ENCODE measurements at regions not wholly inside any gene's neighbourhood (a gene's known extent, or its start where the extent isn't known, plus 50 kb on each side); places are given as distances from the start of the nearest gene placed in this dataset.

GRCh38 chr1:239979456-239979855 lies 112.2 kb upstream of the FMN2 start:
- no peak for DNase-seq
- H3K27ac ChIP-seq (ENCODE audit: low read depth in 1 of 2, low read length in 2 of 2), result no peak overlapping the region
- no peaks in the 10 kb centered on the region for H3K27me3 ChIP-seq (ENCODE audit: control insufficient read depth in 1 of 2, insufficient read depth in 2 of 2, low read length in 2 of 2)
- Mint-ChIP-seq H3K27ac (no peak overlapping the region), H3K4me1 (ENCODE audit: low read depth) (no peaks in the 10 kb centered on the region), H3K27me3 (peaks cover 4% of the 10 kb centered on the region), H3K9me3 (peaks cover 29% of the 10 kb centered on the region), H3K4me3 (no peak overlapping the region), H3K36me3 (ENCODE audit: low read depth) (peaks cover 3% of the 10 kb centered on the region)
- POLR2A ChIA-PET, result no interaction called here
- no peak overlapping the region for H3K4me3 ChIP-seq (ENCODE audit: low read length)
- TF ChIP-seq CTCF (IDR thresholded peaks at IDR 0.05), result no peak
- peaks cover 20% of the 10 kb centered on the region in 2 experiments for H3K9me3 ChIP-seq (ENCODE audit: control insufficient read depth in 1 of 2, insufficient read depth in 1 of 2, low read length in 2 of 2)
- no peaks in the 10 kb centered on the region for H3K4me1 ChIP-seq (ENCODE audit: insufficient read depth, low read length)
- H3K36me3 ChIP-seq (ENCODE audit: insufficient read depth, low read length), result no peaks in the 10 kb centered on the region
- intact Hi-C loops (cut with DNase I, micrococcal nuclease), result loop anchor here (5.0 kb wide), 1 partner anchor 1727 kb away; no protein-coding TSS in a partner anchor
- CTCF ChIA-PET, result no interaction called here
- no peak for ATAC-seq (ENCODE audit: poor library complexity)

GRCh38 chr1:239982762-239983161 lies 108.9 kb upstream of the FMN2 start:
- ATAC-seq (ENCODE audit: poor library complexity) (no peak), DNase-seq (no peak)
- intact Hi-C loops (cut with DNase I, micrococcal nuclease), result no loop called here
- no peak for TF ChIP-seq CTCF (IDR thresholded peaks at IDR 0.05)
- Histone ChIP-seq H3K27me3 (ENCODE audit: control insufficient read depth in 1 of 2, insufficient read depth in 2 of 2, low read length in 2 of 2) (no peaks in the 10 kb centered on the region), H3K4me3 (ENCODE audit: low read length) (no peak overlapping the region), H3K4me1 (ENCODE audit: insufficient read depth, low read length) (no peaks in the 10 kb centered on the region), H3K36me3 (ENCODE audit: insufficient read depth, low read length) (no peaks in the 10 kb centered on the region), H3K27ac (ENCODE audit: low read depth in 1 of 2, low read length in 2 of 2) (no peak overlapping the region), H3K9me3 (ENCODE audit: control insufficient read depth in 1 of 2, insufficient read depth in 1 of 2, low read length in 2 of 2) (peaks cover 33 to 41% of the 10 kb centered on the region in 2 experiments)
- Mint-ChIP-seq H3K4me1 (ENCODE audit: low read depth) (no peaks in the 10 kb centered on the region), H3K27ac (no peak overlapping the region), H3K9me3 (peaks cover 35% of the 10 kb centered on the region), H3K27me3 (no peaks in the 10 kb centered on the region), H3K4me3 (no peak overlapping the region), H3K36me3 (ENCODE audit: low read depth) (peaks cover 4% of the 10 kb centered on the region)
- ChIA-PET CTCF (no interaction called here), POLR2A (no interaction called here)

DNA sequence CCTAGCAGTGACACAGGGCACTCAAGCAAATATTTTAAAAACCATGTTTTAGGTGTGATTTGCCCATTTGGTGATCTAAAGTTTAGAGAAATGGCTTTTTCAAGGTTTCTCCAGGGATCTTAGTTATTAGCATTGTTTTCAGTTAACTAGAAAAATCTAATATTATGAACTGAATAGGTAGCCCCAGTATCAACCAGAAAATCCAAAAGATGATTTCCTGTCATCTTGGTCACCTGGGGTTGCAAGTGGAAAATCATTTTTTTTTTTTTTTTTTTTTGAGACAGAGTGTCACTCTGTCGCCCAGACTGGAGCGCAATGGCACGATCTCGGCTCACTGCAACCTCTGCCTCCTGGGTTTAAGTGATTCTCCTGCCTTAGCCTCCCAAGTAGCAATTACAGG lies 106.6 kb upstream of the FMN2 start:
- no peak for DNase-seq
- no peaks in the 10 kb centered on the region for H3K27me3 ChIP-seq (ENCODE audit: control insufficient read depth in 1 of 2, insufficient read depth in 2 of 2, low read length in 2 of 2)
- intact Hi-C loops (cut with DNase I, micrococcal nuclease), result no loop called here
- Mint-ChIP-seq H3K36me3 (ENCODE audit: low read depth) (peaks cover 4% of the 10 kb centered on the region), H3K9me3 (peaks cover 24% of the 10 kb centered on the region), H3K27me3 (no peaks in the 10 kb centered on the region), H3K4me1 (ENCODE audit: low read depth) (no peaks in the 10 kb centered on the region), H3K27ac (no peak overlapping the region), H3K4me3 (no peak overlapping the region)
- ATAC-seq (ENCODE audit: poor library complexity), result no peak
- H3K9me3 ChIP-seq (ENCODE audit: control insufficient read depth in 1 of 2, insufficient read depth in 1 of 2, low read length in 2 of 2), result peaks cover 30 to 44% of the 10 kb centered on the region in 2 experiments
- H3K27ac ChIP-seq (ENCODE audit: low read depth in 1 of 2, low read length in 2 of 2), result no peak overlapping the region
- H3K36me3 ChIP-seq (ENCODE audit: insufficient read depth, low read length), result no peaks in the 10 kb centered on the region
- ChIA-PET POLR2A (no interaction called here), CTCF (no interaction called here)
- TF ChIP-seq CTCF (IDR thresholded peaks at IDR 0.05), result no peak
- H3K4me3 ChIP-seq (ENCODE audit: low read length), result no peak overlapping the region
- H3K4me1 ChIP-seq (ENCODE audit: insufficient read depth, low read length), result no peaks in the 10 kb centered on the region

All from CD4-positive, alpha-beta T cell (primary cell).